GM12872 (cell line): ENCODE measurements at regions not wholly inside any gene's neighbourhood (a gene's known extent, or its start where the extent isn't known, plus 50 kb on each side); places are given as distances from the start of the nearest gene placed in this dataset.

Experiments
- CTCF ChIP-seq: IDR thresholded peaks from 3 replicates; pipeline ENCODE4 v1.5.1; 2011; ENCODE audit warnings: low read depth, mild to moderate bottlenecking, low read length, moderate library complexity; ENCODE audit not compliant: insufficient read depth

GRCh38 chr12:131551675-131552491, 159.0 kb upstream of the SFSWAP start:
- TF ChIP-seq CTCF, result no peak

- TF ChIP-seq CTCF, result no peak
Observed at GRCh38 chr12:131552492-131552863, 158.4 kb upstream of the SFSWAP start.

- no peak for TF ChIP-seq CTCF
Observed at GRCh38 chr12:131553096-131553777, 157.7 kb upstream of the SFSWAP start.

GRCh38 chr12:131555197-131555846, 155.6 kb upstream of the SFSWAP start:
- TF ChIP-seq CTCF, result no peak

- no peak for TF ChIP-seq CTCF
Observed at GRCh38 chr12:131555866-131556265, 155.0 kb upstream of the SFSWAP start.

GRCh38 chr12:131557078-131557709, 153.7 kb upstream of the SFSWAP start:
- no peak for TF ChIP-seq CTCF
